HEK293T (cell line): ENCODE measurements at regions not wholly inside any gene's neighbourhood (a gene's known extent, or its start where the extent isn't known, plus 50 kb on each side); places are given as distances from the start of the nearest gene placed in this dataset.

ENCODE experiments used
- ARNT ChIP-seq: fragments of 450-650 bp; IDR thresholded peaks from 2 replicates; pipeline ENCODE4 v1.6.1; 2017; ENCODE audit warnings: mild to moderate bottlenecking
- BHLHE40 ChIP-seq: fragments of 450-650 bp; IDR thresholded peaks from 2 replicates; pipeline ENCODE4 v1.6.1; 2016; ENCODE audit warnings: mild to moderate bottlenecking, moderate library complexity, borderline replicate concordance
- HDGF ChIP-seq: fragments of 450-650 bp; IDR thresholded peaks from 2 replicates; pipeline ENCODE4 v1.6.1; 2017; ENCODE audit warnings: antibody characterized with exemption, borderline replicate concordance
- PKNOX1 ChIP-seq: fragments of 450-650 bp; IDR thresholded peaks from 2 replicates; pipeline ENCODE4 v1.6.1; 2016
- SP1 ChIP-seq: fragments of 450-650 bp; IDR thresholded peaks from 2 replicates; pipeline ENCODE4 v1.6.1; 2017
- TARDBP ChIP-seq: fragments of 450-650 bp; IDR thresholded peaks from 2 replicates; pipeline ENCODE4 v1.6.1; 2016

DNA sequence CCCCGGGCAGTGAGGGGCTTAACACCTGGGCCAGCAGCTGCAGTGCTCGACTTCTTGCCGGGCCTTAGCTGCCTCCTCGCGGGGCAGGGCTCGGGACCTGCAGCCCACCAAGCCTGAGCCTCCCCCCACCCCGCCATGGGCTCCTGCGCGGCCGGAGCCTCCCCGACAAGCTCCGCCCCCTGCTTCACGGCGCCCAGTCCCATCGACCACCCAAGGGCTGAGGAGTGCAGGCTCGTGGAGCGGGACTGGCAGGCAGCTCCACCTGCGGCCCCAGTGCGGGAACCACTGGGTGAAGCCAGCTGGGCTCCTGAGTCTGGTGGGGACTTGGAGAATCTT is 67.8 kb upstream of the NR5A2 start:
- TF ChIP-seq BHLHE40 (no peak), TARDBP (no peak), SP1 (no peak), HDGF (no peak), ARNT (no peak), PKNOX1 (no peak)
